H9 (cell line): ENCODE measurements at regions not wholly inside any gene's neighbourhood (a gene's known extent, or its start where the extent isn't known, plus 50 kb on each side); places are given as distances from the start of the nearest gene placed in this dataset.

ENCODE experiments used
- DNase-seq: peaks from one replicate; pipeline ENCODE4 v3.0.0-alpha.2; 2017
- H2AFZ ChIP-seq: one replicate; pipeline ENCODE4 v1.6.1; 2013; ENCODE audit warnings: mild to moderate bottlenecking, low read length, control low read depth, moderate library complexity
- H2AK5ac ChIP-seq: 2 replicates; pipeline ENCODE4 v1.6.1; 2013; ENCODE audit warnings: low read length, control low read depth, mixed read lengths; ENCODE audit not compliant: insufficient read length
- H2BK120ac ChIP-seq: one replicate; pipeline ENCODE4 v1.6.1; 2013; ENCODE audit warnings: low read depth, mild to moderate bottlenecking, low read length, control low read depth, inconsistent platforms; ENCODE audit not compliant: poor library complexity, severe bottlenecking
- H2BK12ac ChIP-seq: 2 replicates; pipeline ENCODE4 v1.6.1; 2013; ENCODE audit warnings: low read length, control low read depth, mixed read lengths, low read depth; ENCODE audit not compliant: insufficient read length
- H2BK15ac ChIP-seq: 2 replicates; pipeline ENCODE4 v1.6.1; 2013; ENCODE audit warnings: low read depth, low read length, control low read depth
- H2BK20ac ChIP-seq: one replicate; pipeline ENCODE4 v1.6.1; 2013; ENCODE audit warnings: low read depth, mild to moderate bottlenecking, low read length, control low read depth, inconsistent platforms; ENCODE audit not compliant: poor library complexity, severe bottlenecking
- H2BK5ac ChIP-seq: 2 replicates; pipeline ENCODE4 v1.6.1; 2013; ENCODE audit warnings: low read length, control low read depth, mixed read lengths; ENCODE audit not compliant: insufficient read length
- H3K14ac ChIP-seq: 2 replicates; pipeline ENCODE4 v1.6.1; 2013; ENCODE audit warnings: low read length, control low read depth; ENCODE audit not compliant: insufficient read depth
- H3K18ac ChIP-seq: 2 replicates; pipeline ENCODE4 v1.6.1; 2013; ENCODE audit warnings: low read depth, mild to moderate bottlenecking, mixed read lengths, low read length, control low read depth; ENCODE audit not compliant: insufficient read length
- H3K23ac ChIP-seq: 2 replicates; pipeline ENCODE4 v1.6.1; 2013; ENCODE audit warnings: low read length, control low read depth, mixed read lengths, low read depth; ENCODE audit not compliant: insufficient read length
- H3K23me2 ChIP-seq: 2 replicates; pipeline ENCODE4 v1.6.1; 2013; ENCODE audit warnings: low read depth, mild to moderate bottlenecking, mixed read lengths, low read length, control low read depth; ENCODE audit not compliant: insufficient read length, poor library complexity, severe bottlenecking
- H3K27ac ChIP-seq: 2 replicates; pipeline ENCODE4 v1.5.1; 2013; ENCODE audit warnings: low read length, control low read depth, mixed read lengths, low read depth; ENCODE audit not compliant: insufficient read length
- H3K27me3 ChIP-seq: 2 replicates; pipeline ENCODE4 v1.6.1; 2013; ENCODE audit warnings: low read length, control low read depth, inconsistent platforms; ENCODE audit not compliant: insufficient read depth
- H3K4ac ChIP-seq: 2 replicates; pipeline ENCODE4 v1.6.1; 2013; ENCODE audit warnings: low read depth, mild to moderate bottlenecking, control low read depth, inconsistent platforms, low read length, moderate library complexity
- H3K4me1 ChIP-seq: 2 replicates; pipeline ENCODE4 v1.6.1; 2013; ENCODE audit warnings: low read length, control low read depth, inconsistent platforms; ENCODE audit not compliant: insufficient read depth
- H3K4me2 ChIP-seq: 2 replicates; pipeline ENCODE4 v1.6.1; 2013; ENCODE audit warnings: low read length, control low read depth, mixed read lengths; ENCODE audit not compliant: insufficient read length, insufficient read depth
- H3K56ac ChIP-seq: 2 replicates; pipeline ENCODE4 v1.6.1; 2013; ENCODE audit warnings: low read depth, mild to moderate bottlenecking, mixed read lengths, low read length, control low read depth; ENCODE audit not compliant: insufficient read length
- H3K79me1 ChIP-seq: 2 replicates; pipeline ENCODE4 v1.6.1; 2013; ENCODE audit warnings: low read depth, mild to moderate bottlenecking, moderate library complexity, low read length, control low read depth, inconsistent platforms; ENCODE audit not compliant: insufficient read depth, poor library complexity, severe bottlenecking
- H3K79me2 ChIP-seq: 2 replicates; pipeline ENCODE4 v1.6.1; 2013; ENCODE audit warnings: low read length, control low read depth, inconsistent platforms; ENCODE audit not compliant: insufficient read depth
- H3K9ac ChIP-seq: 2 replicates; pipeline ENCODE4 v1.6.1; 2013; ENCODE audit warnings: low read length, control low read depth, mixed read lengths; ENCODE audit not compliant: insufficient read length; ENCODE audit errors: extremely low read depth
- H3K9me3 ChIP-seq: one replicate; pipeline ENCODE4 v1.6.1; 2013; ENCODE audit warnings: low read depth, low read length, inconsistent platforms; ENCODE audit not compliant: control insufficient read depth
- H3T11ph ChIP-seq: one replicate; pipeline ENCODE4 v1.6.1; 2013; ENCODE audit warnings: mild to moderate bottlenecking, low read length, control low read depth, inconsistent platforms
- H4K20me1 ChIP-seq: one replicate; pipeline ENCODE4 v1.6.1; 2013; ENCODE audit not compliant: control insufficient read depth, insufficient read length, insufficient read depth
- H4K5ac ChIP-seq: 2 replicates; pipeline ENCODE4 v1.6.1; 2013; ENCODE audit warnings: low read depth, mild to moderate bottlenecking, mixed read lengths, low read length, control low read depth; ENCODE audit not compliant: insufficient read length
- H4K8ac ChIP-seq: replicated peaks from 2 replicates; pipeline ENCODE4 v1.6.1; 2013; ENCODE audit warnings: low read length, control low read depth, mixed read lengths, low read depth; ENCODE audit not compliant: insufficient read length
- H4K91ac ChIP-seq: 2 replicates; pipeline ENCODE4 v1.6.1; 2013; ENCODE audit warnings: low read depth, mild to moderate bottlenecking, moderate library complexity, mixed read lengths, low read length, control low read depth; ENCODE audit not compliant: insufficient read length
- H3K27ac Mint-ChIP-seq, 3 experiments: 2 replicates in 2 of 3; 3 replicates in 1 of 3; pipeline ENCODE4 v1.8.0; 2020 to 2021; ENCODE audit warnings: mixed read lengths in 3 of 3, mild to moderate bottlenecking in 1 of 3, moderate library complexity in 1 of 3
- H3K27me3 Mint-ChIP-seq: 2 replicates; pipeline ENCODE4 v1.8.0; 2021; ENCODE audit warnings: low read depth, mild to moderate bottlenecking, moderate library complexity, mixed read lengths
- H3K36me3 Mint-ChIP-seq, 3 experiments: 2 replicates in 2 of 3; 3 replicates in 1 of 3; pipeline ENCODE4 v1.8.0; 2020 to 2021; ENCODE audit warnings: low read depth in 3 of 3, mixed read lengths in 3 of 3; ENCODE audit not compliant: insufficient read depth in 1 of 3
- H3K4me1 Mint-ChIP-seq, 2 experiments: 2 replicates each; pipeline ENCODE4 v1.8.0; 2020; ENCODE audit warnings: mixed read lengths in 2 of 2
- H3K4me3 Mint-ChIP-seq, 2 experiments: 2 replicates in 1 of 2; 3 replicates in 1 of 2; pipeline ENCODE4 v1.8.0; 2020 to 2021; ENCODE audit warnings: mild to moderate bottlenecking in 2 of 2, mixed read lengths in 2 of 2, moderate library complexity in 1 of 2
- H3K9me3 Mint-ChIP-seq, 2 experiments: 2 replicates in 1 of 2; 3 replicates in 1 of 2; pipeline ENCODE4 v1.8.0; 2020; ENCODE audit warnings: mild to moderate bottlenecking in 2 of 2, mixed read lengths in 2 of 2, moderate library complexity in 1 of 2
- CTCF ChIP-seq: fragments of 200-600 bp; sonication (generic); conservative IDR thresholded peaks from 3 replicates; pipeline ENCODE4 v1.8.0; 2021; ENCODE audit warnings: antibody characterized with exemption, mild to moderate bottlenecking
- WGBS: extraction: QIAGEN DNeasy Blood & Tissue Kit; methylation state at CpG from one replicate; pipeline ENCODE4 v1.1.7; 2013; ENCODE audit warnings: missing lambda C conversion rate, low lambda C conversion rate, mixed read lengths; ENCODE audit not compliant: insufficient read length; ENCODE audit errors: extremely low coverage; 5-methylcytosine and 5-hydroxymethylcytosine counted together

GRCh38 chr18:3350566-3351527 lies 88.9 kb downstream of the MYL12B start:
- no peak overlapping the region for H2BK5ac ChIP-seq
- no peaks in the 10 kb centered on the region for H3K79me1 ChIP-seq
- no peak overlapping the region for H4K5ac ChIP-seq
- H4K91ac ChIP-seq: no peak overlapping the region
- H3K9me3 Mint-ChIP-seq: peaks cover 0 to 6% of the 10 kb centered on the region in 2 experiments; a peak in 1 of 5 replicates
- no peak overlapping the region for H2BK12ac ChIP-seq
- no peak overlapping the region for H3K4me2 ChIP-seq
- H3K27me3 Mint-ChIP-seq: no peaks in the 10 kb centered on the region; the same call in 1 of the 2 replicates
- TF ChIP-seq CTCF: no peak
- no peak overlapping the region for H3K9ac ChIP-seq
- H3K4me1 ChIP-seq: 0 out of 2 replicates have a peak, but pooled peaks cover 3% of the 10 kb centered on the region
- H3K56ac ChIP-seq: no peak overlapping the region
- no peak overlapping the region for H3K23ac ChIP-seq
- H3K79me2 ChIP-seq: no peaks in the 10 kb centered on the region
- WGBS: no CpG with 5 or more reads among the region's 11 CpGs
- H2BK120ac ChIP-seq: no peak overlapping the region
- H3K18ac ChIP-seq: no peak overlapping the region
- peaks cover 12 to 30% of the 10 kb centered on the region in 2 experiments for H3K4me1 Mint-ChIP-seq
- no peak overlapping the region for H3T11ph ChIP-seq
- no peak overlapping the region for H2AFZ ChIP-seq
- no peaks in the 10 kb centered on the region for H3K9me3 ChIP-seq
- H2BK15ac ChIP-seq: no peak overlapping the region
- H3K27ac ChIP-seq: no peak overlapping the region
- H3K36me3 Mint-ChIP-seq: peaks cover 0 to 6% (median 0%) of the 10 kb centered on the region in 3 experiments; a peak in 3 of 7 replicates
- no peaks in the 10 kb centered on the region for H3K23me2 ChIP-seq
- no peak overlapping the region for H2AK5ac ChIP-seq
- H2BK20ac ChIP-seq: no peak overlapping the region
- no peak for DNase-seq
- H3K27me3 ChIP-seq: no peaks in the 10 kb centered on the region
- no peaks in the 10 kb centered on the region for H4K20me1 ChIP-seq
- peak overlapping the region in 2 of 3 experiments; percentile 31 to 63; a peak in 2 of 7 replicates for H3K27ac Mint-ChIP-seq
- H3K14ac ChIP-seq: no peak overlapping the region
- no peak overlapping the region for H4K8ac ChIP-seq
- no peak overlapping the region for H3K4me3 Mint-ChIP-seq
- no peak overlapping the region for H3K4ac ChIP-seq
